Keratinocyte (primary cell): ENCODE measurements at regions not wholly inside any gene's neighbourhood (a gene's known extent, or its start where the extent isn't known, plus 50 kb on each side); places are given as distances from the start of the nearest gene placed in this dataset.

Source experiments
- DNase-seq: peaks from one replicate; pipeline ENCODE4 v3.0.0-alpha.2; 2011; ENCODE audit warnings: low read depth, missing footprints, low spot score
- FAIRE-seq: peaks from 2 replicates; lab custom pipeline; 2011; peaks lifted over from hg19 to GRCh38; lab: Jason Lieb, UNC
- H2AFZ ChIP-seq: 2 replicates; pipeline ENCODE4 v1.6.0; 2012; ENCODE audit warnings: low read length, control low read depth, inconsistent platforms; ENCODE audit not compliant: control insufficient read depth
- H3K27ac ChIP-seq: 2 replicates; pipeline ENCODE4 v1.5.1; 2011; ENCODE audit warnings: low read length; ENCODE audit not compliant: control insufficient read depth, insufficient read depth
- H3K27me3 ChIP-seq: 3 replicates; pipeline ENCODE4 v1.6.0; 2011; ENCODE audit warnings: low read length; ENCODE audit not compliant: control insufficient read depth, insufficient read depth; ENCODE audit errors: extremely low read depth
- H3K36me3 ChIP-seq, 2 experiments: 2 replicates in 1 of 2; 3 replicates in 1 of 2; pipeline ENCODE4 v1.5.1; 2011; ENCODE audit warnings: low read length in 2 of 2, mild to moderate bottlenecking in 1 of 2; ENCODE audit not compliant: control insufficient read depth in 2 of 2, insufficient read depth in 2 of 2; ENCODE audit errors: extremely low read depth in 1 of 2
- H3K4me1 ChIP-seq: 3 replicates; pipeline ENCODE4 v1.5.1; 2011; ENCODE audit warnings: low read length; ENCODE audit not compliant: control insufficient read depth, insufficient read depth; ENCODE audit errors: extremely low read depth
- H3K4me2 ChIP-seq: 3 replicates; pipeline ENCODE4 v1.6.0; 2011; ENCODE audit warnings: low read depth, low read length; ENCODE audit not compliant: control insufficient read depth, insufficient read depth; ENCODE audit errors: extremely low read depth
- H3K4me3 ChIP-seq, 3 experiments: fragments of 200-600 bp in 1 of 3; sonication (generic) in 1 of 3; 2 replicates in 2 of 3; 3 replicates in 1 of 3; pipeline ENCODE4 v1.5.1; 2011 to 2016; ENCODE audit warnings: low read length in 3 of 3, mild to moderate bottlenecking in 3 of 3, control low read depth in 2 of 3, inconsistent platforms in 1 of 3, low read depth in 1 of 3, mixed read lengths in 1 of 3, mixed run types in 1 of 3, moderate library complexity in 1 of 3; ENCODE audit not compliant: control insufficient read depth in 2 of 3, insufficient read depth in 2 of 3; ENCODE audit errors: extremely low read depth in 1 of 3
- H3K79me2 ChIP-seq: 2 replicates; pipeline ENCODE4 v1.6.0; 2012; ENCODE audit warnings: low read length; ENCODE audit not compliant: control insufficient read depth, insufficient read depth
- H3K9ac ChIP-seq: 3 replicates; pipeline ENCODE4 v1.6.0; 2011; ENCODE audit warnings: low read length; ENCODE audit not compliant: control insufficient read depth, insufficient read depth; ENCODE audit errors: extremely low read depth
- H3K9me1 ChIP-seq: 3 replicates; pipeline ENCODE4 v1.6.0; 2011; ENCODE audit warnings: low read length; ENCODE audit not compliant: control insufficient read depth, insufficient read depth; ENCODE audit errors: extremely low read depth
- H3K9me3 ChIP-seq: 2 replicates; pipeline ENCODE4 v1.5.1; 2012; ENCODE audit warnings: low read depth, low read length; ENCODE audit not compliant: control insufficient read depth
- H4K20me1 ChIP-seq: 3 replicates; pipeline ENCODE4 v1.6.0; 2011; ENCODE audit warnings: low read length; ENCODE audit not compliant: control insufficient read depth, insufficient read depth; ENCODE audit errors: extremely low read depth
- CTCF ChIP-seq, 3 experiments: IDR thresholded peaks in 1 of 3; conservative IDR thresholded peaks in 1 of 3; optimal IDR thresholded peaks in 1 of 3; 2 replicates in 2 of 3; 3 replicates in 1 of 3; pipeline versions ENCODE3 to v1.5.1; 2011; ENCODE audit warnings: low read length in 3 of 3, mild to moderate bottlenecking in 3 of 3, moderate library complexity in 2 of 3, control low read depth in 1 of 3, inconsistent platforms in 1 of 3; ENCODE audit not compliant: insufficient read depth in 2 of 3; ENCODE audit errors: extremely low read depth in 1 of 3
- EZH2 ChIP-seq: IDR thresholded peaks from one replicate; pipeline ENCODE4 v1.6.1; 2012; ENCODE audit warnings: inconsistent platforms, mild to moderate bottlenecking, low read length, moderate library complexity
- dilution Hi-C: fragments of 300-500 bp; cut with MboI; formaldehyde crosslinking; loops from one replicate; pipeline ENCODE4 v1.7.0; 2020; ENCODE audit warnings: low sequenced_read_pairs; ENCODE audit not compliant: extremely low pct_ligation_motif_present

GRCh38 chr5:88470745-88471144 lies 202.1 kb upstream of the TMEM161B start:
- H3K9ac ChIP-seq: no peak overlapping the region
- no peak overlapping the region for H3K27ac ChIP-seq
- no peaks in the 10 kb centered on the region for H3K9me1 ChIP-seq
- dilution Hi-C loops: no loop called here
- TF ChIP-seq EZH2 (no peak), CTCF (optimal IDR thresholded peaks at IDR 0.05 in 1 of 3, IDR thresholded peaks at IDR 0.05 in 1 of 3, conservative IDR thresholded peaks at IDR 0.05 in 1 of 3; ENCODE audit: extremely low read depth in 1 of 3, insufficient read depth in 2 of 3, low read length in 3 of 3) (no peak)
- H3K36me3 ChIP-seq: no peaks in the 10 kb centered on the region
- DNase-seq: no peak
- no peaks in the 10 kb centered on the region for H3K4me1 ChIP-seq
- FAIRE-seq: no peak
- no peaks in the 10 kb centered on the region for H3K79me2 ChIP-seq
- H3K27me3 ChIP-seq: no peaks in the 10 kb centered on the region
- no peaks in the 10 kb centered on the region for H4K20me1 ChIP-seq
- H3K4me3 ChIP-seq: no peak overlapping the region
- no peaks in the 10 kb centered on the region for H3K9me3 ChIP-seq
- no peak overlapping the region for H3K4me2 ChIP-seq
- no peak overlapping the region for H2AFZ ChIP-seq

GRCh38 chr5:88459971-88460370 lies 191.3 kb upstream of the TMEM161B start:
- no peak overlapping the region for H3K4me3 ChIP-seq
- dilution Hi-C loops: no loop called here
- no peak for DNase-seq
- H4K20me1 ChIP-seq: no peaks in the 10 kb centered on the region
- no peaks in the 10 kb centered on the region for H3K4me1 ChIP-seq
- no peak overlapping the region for H3K4me2 ChIP-seq
- TF ChIP-seq EZH2: no peak
- TF ChIP-seq CTCF (optimal IDR thresholded peaks at IDR 0.05 in 1 of 3, IDR thresholded peaks at IDR 0.05 in 1 of 3, conservative IDR thresholded peaks at IDR 0.05 in 1 of 3; ENCODE audit: extremely low read depth in 1 of 3, insufficient read depth in 2 of 3, low read length in 3 of 3): no peak
- H3K36me3 ChIP-seq: no peaks in the 10 kb centered on the region
- H3K27me3 ChIP-seq: no peaks in the 10 kb centered on the region
- H3K9me3 ChIP-seq: no peaks in the 10 kb centered on the region
- H3K9ac ChIP-seq: no peak overlapping the region
- no peak overlapping the region for H2AFZ ChIP-seq
- H3K79me2 ChIP-seq: no peaks in the 10 kb centered on the region
- FAIRE-seq: no peak
- H3K27ac ChIP-seq: no peak overlapping the region
- H3K9me1 ChIP-seq: no peaks in the 10 kb centered on the region
